HEK293 (cell line): ENCODE measurements at regions not wholly inside any gene's neighbourhood (a gene's known extent, or its start where the extent isn't known, plus 50 kb on each side); places are given as distances from the start of the nearest gene placed in this dataset.
A peak's percentile ranks its signal among the peaks of the same experiment; 100 is the strongest.

ENCODE experiments used
- CTCF ChIA-PET: fragments of 350-600 bp; formaldehyde crosslinking; extraction: SDS; loops from one replicate; lab custom pipeline; 2021; ENCODE audit warnings: antibody characterized with exemption; lab: Yijun Ruan, JAX
- POLR2A ChIA-PET: fragments of 300-600 bp; formaldehyde crosslinking; extraction: SDS; loops from one replicate; lab custom pipeline; 2020; ENCODE audit warnings: antibody characterized with exemption, inconsistent platforms; lab: Yijun Ruan, JAX
- H3K27ac ChIP-seq: fragments of 200-500 bp; sonication (Bioruptor generic); 2 replicates; pipeline ENCODE4 v1.5.1; 2014; ENCODE audit warnings: low read depth, low read length, control low read depth, inconsistent platforms; ENCODE audit errors: extremely low read depth
- H3K36me3 ChIP-seq, 2 experiments: fragments of 200-500 bp in 1 of 2; sonication (Bioruptor generic) in 1 of 2; 1 replicate in 1 of 2; 2 replicates in 1 of 2; pipeline ENCODE4 v1.5.1; 2014 to 2017; ENCODE audit warnings: inconsistent platforms in 2 of 2, low read length in 2 of 2; ENCODE audit not compliant: control insufficient read depth in 2 of 2, insufficient read depth in 1 of 2
- H3K4me1 ChIP-seq: fragments of 200-500 bp; sonication (Bioruptor generic); 2 replicates; pipeline ENCODE4 v1.5.1; 2014; ENCODE audit warnings: mild to moderate bottlenecking, low read length, inconsistent platforms; ENCODE audit not compliant: control insufficient read depth, insufficient read depth
- H3K4me3 ChIP-seq: 2 replicates; pipeline ENCODE4 v1.5.1; 2011; ENCODE audit warnings: low read depth, mild to moderate bottlenecking, control low read depth, low read length, moderate library complexity
- H3K9me3 ChIP-seq: fragments of 200-500 bp; sonication (Bioruptor generic); 2 replicates; pipeline ENCODE4 v1.5.1; 2014; ENCODE audit warnings: low read depth, low read length, inconsistent platforms; ENCODE audit not compliant: control insufficient read depth, insufficient read depth
- MZF1 ChIP-seq: fragments of 450-650 bp; formaldehyde crosslinking; IDR thresholded peaks from 2 replicates; pipeline ENCODE4 v1.5.1; 2017; ENCODE audit warnings: missing biosample characterization, missing genetic modification characterization, borderline replicate concordance
- SP7 ChIP-seq: fragments of 450-650 bp; formaldehyde crosslinking; IDR thresholded peaks from 2 replicates; pipeline ENCODE4 v1.5.1; 2016; ENCODE audit warnings: missing biosample characterization, missing genetic modification characterization
- ZBTB48 ChIP-seq: fragments of 450-650 bp; formaldehyde crosslinking; IDR thresholded peaks from 2 replicates; pipeline ENCODE4 v1.5.1; 2016; ENCODE audit warnings: missing biosample characterization, missing genetic modification characterization
- ZNF121 ChIP-seq: fragments of 450-650 bp; formaldehyde crosslinking; IDR thresholded peaks from 2 replicates; pipeline ENCODE4 v1.5.1; 2016; ENCODE audit warnings: missing biosample characterization, missing genetic modification characterization
- ZNF23 ChIP-seq: fragments of 450-650 bp; formaldehyde crosslinking; IDR thresholded peaks from 2 replicates; pipeline ENCODE4 v1.5.1; 2016; ENCODE audit warnings: missing biosample characterization, missing genetic modification characterization, borderline replicate concordance
- ZNF311 ChIP-seq: fragments of 450-650 bp; formaldehyde crosslinking; IDR thresholded peaks from 2 replicates; pipeline ENCODE4 v1.5.1; 2017; ENCODE audit warnings: missing biosample characterization, missing genetic modification characterization, borderline replicate concordance
- ZNF324 ChIP-seq: fragments of 450-650 bp; formaldehyde crosslinking; IDR thresholded peaks from 2 replicates; pipeline ENCODE4 v1.5.1; 2016; ENCODE audit warnings: missing biosample characterization, missing genetic modification characterization
- ZNF664 ChIP-seq: fragments of 450-650 bp; formaldehyde crosslinking; IDR thresholded peaks from 2 replicates; pipeline ENCODE4 v1.5.1; 2016; ENCODE audit warnings: missing biosample characterization, missing genetic modification characterization
- TF ChIP-seq, protein P1 (sequence below): fragments of 450-650 bp; formaldehyde crosslinking; IDR thresholded peaks from 2 replicates; pipeline ENCODE4 v1.5.1; 2017; ENCODE audit warnings: missing biosample characterization, missing genetic modification characterization
- TF ChIP-seq, protein P2 (sequence below): fragments of 450-650 bp; formaldehyde crosslinking; IDR thresholded peaks from 2 replicates; pipeline ENCODE4 v1.5.1; 2017; ENCODE audit warnings: missing biosample characterization, missing genetic modification characterization
- TF ChIP-seq, protein P3 (sequence below): fragments of 450-650 bp; IDR thresholded peaks from 2 replicates; pipeline ENCODE4 v1.5.1; 2018; ENCODE audit warnings: missing biosample characterization, mild to moderate bottlenecking, missing genetic modification characterization
- TF ChIP-seq, protein P4 (sequence below): fragments of 450-650 bp; formaldehyde crosslinking; IDR thresholded peaks from 2 replicates; pipeline ENCODE4 v1.5.1; 2017; ENCODE audit warnings: missing biosample characterization, missing genetic modification characterization
- TF ChIP-seq, protein P5 (sequence below): fragments of 450-650 bp; formaldehyde crosslinking; IDR thresholded peaks from 2 replicates; pipeline ENCODE4 v1.5.1; 2016; ENCODE audit warnings: missing biosample characterization, missing genetic modification characterization

DNA sequence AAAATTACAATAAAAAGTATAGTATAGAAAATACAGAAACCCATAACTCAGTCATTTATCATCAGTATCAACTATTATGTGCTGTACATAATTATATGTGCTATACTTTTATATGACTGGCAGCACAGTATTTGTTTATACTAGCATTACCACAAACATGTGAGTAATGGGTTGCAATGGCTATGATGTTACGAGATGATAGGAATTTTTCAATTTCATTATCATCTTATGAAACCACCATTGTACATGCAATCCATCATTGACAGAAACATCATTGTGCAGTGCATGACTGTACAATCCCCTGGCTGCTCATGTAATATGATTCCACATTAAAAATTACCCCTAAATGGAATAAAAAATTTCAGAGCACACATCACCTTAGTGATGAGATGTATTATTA, 55.7 kb upstream of the TMEM229A start:
- POLR2A ChIA-PET: no interaction called here

DNA sequence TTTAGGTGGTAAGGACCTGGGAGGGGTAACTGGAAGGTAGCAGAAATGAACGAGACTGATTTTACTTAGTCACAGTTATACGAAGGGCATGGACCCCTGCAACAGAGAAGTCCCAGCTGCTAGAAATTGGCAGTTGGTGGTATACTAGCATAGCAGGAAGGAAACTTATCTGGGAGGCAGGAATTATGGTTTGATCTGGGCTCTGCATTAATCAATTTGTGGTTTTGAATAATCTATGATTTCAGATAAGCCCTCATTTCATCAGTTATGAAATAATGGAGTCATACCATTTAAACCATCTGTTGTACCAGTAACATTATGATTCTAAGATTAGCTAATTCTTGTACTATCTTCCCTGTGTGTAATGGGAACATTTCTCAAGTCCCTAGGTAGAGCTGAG, 54.0 kb upstream of the TMEM229A start:
- Histone ChIP-seq H3K4me3 (no peak overlapping the region), H3K9me3 (no peaks in the 10 kb centered on the region), H3K27ac (no peak overlapping the region), H3K4me1 (peaks cover 6% of the 10 kb centered on the region; the same call in 1 of the 2 replicates)
- CTCF ChIA-PET: interaction anchor here (0.6 to 1.0 kb wide), 4 partner anchors 175 to 681 kb away, joined by 3 read pairs; no protein-coding TSS in a partner anchor
- no peak for TF ChIP-seq ZNF324 (tag by site-specific recombination)
- no peak for TF ChIP-seq ZBTB48 (tag by site-specific recombination)
- TF ChIP-seq, protein P1, sequence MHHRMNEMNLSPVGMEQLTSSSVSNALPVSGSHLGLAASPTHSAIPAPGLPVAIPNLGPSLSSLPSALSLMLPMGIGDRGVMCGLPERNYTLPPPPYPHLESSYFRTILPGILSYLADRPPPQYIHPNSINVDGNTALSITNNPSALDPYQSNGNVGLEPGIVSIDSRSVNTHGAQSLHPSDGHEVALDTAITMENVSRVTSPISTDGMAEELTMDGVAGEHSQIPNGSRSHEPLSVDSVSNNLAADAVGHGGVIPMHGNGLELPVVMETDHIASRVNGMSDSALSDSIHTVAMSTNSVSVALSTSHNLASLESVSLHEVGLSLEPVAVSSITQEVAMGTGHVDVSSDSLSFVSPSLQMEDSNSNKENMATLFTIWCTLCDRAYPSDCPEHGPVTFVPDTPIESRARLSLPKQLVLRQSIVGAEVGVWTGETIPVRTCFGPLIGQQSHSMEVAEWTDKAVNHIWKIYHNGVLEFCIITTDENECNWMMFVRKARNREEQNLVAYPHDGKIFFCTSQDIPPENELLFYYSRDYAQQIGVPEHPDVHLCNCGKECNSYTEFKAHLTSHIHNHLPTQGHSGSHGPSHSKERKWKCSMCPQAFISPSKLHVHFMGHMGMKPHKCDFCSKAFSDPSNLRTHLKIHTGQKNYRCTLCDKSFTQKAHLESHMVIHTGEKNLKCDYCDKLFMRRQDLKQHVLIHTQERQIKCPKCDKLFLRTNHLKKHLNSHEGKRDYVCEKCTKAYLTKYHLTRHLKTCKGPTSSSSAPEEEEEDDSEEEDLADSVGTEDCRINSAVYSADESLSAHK (tag by site-specific recombination): no peak
- TF ChIP-seq ZNF664 (tag by site-specific recombination): no peak
- TF ChIP-seq, protein P2, sequence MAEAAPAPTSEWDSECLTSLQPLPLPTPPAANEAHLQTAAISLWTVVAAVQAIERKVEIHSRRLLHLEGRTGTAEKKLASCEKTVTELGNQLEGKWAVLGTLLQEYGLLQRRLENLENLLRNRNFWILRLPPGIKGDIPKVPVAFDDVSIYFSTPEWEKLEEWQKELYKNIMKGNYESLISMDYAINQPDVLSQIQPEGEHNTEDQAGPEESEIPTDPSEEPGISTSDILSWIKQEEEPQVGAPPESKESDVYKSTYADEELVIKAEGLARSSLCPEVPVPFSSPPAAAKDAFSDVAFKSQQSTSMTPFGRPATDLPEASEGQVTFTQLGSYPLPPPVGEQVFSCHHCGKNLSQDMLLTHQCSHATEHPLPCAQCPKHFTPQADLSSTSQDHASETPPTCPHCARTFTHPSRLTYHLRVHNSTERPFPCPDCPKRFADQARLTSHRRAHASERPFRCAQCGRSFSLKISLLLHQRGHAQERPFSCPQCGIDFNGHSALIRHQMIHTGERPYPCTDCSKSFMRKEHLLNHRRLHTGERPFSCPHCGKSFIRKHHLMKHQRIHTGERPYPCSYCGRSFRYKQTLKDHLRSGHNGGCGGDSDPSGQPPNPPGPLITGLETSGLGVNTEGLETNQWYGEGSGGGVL (tag by site-specific recombination): no peak
- no peak for TF ChIP-seq MZF1 (tag by site-specific recombination)
- no peak for TF ChIP-seq ZNF23 (tag by site-specific recombination)
- no peak for TF ChIP-seq ZNF311 (tag by site-specific recombination)
- no peak for TF ChIP-seq ZNF121 (tag by site-specific recombination)
- TF ChIP-seq, all 188 proteins: peak for 0
- POLR2A ChIA-PET: no interaction called here
- H3K36me3 ChIP-seq: no peaks in the 10 kb centered on the region

More for the DNA sequence above, 55.7 kb upstream of the TMEM229A start:
- CTCF ChIA-PET: interaction anchor here (0.6 to 1.0 kb wide), 2 partner anchors 10 to 12 kb away, joined by 4 read pairs; no protein-coding TSS in a partner anchor
- TF ChIP-seq, protein P3, sequence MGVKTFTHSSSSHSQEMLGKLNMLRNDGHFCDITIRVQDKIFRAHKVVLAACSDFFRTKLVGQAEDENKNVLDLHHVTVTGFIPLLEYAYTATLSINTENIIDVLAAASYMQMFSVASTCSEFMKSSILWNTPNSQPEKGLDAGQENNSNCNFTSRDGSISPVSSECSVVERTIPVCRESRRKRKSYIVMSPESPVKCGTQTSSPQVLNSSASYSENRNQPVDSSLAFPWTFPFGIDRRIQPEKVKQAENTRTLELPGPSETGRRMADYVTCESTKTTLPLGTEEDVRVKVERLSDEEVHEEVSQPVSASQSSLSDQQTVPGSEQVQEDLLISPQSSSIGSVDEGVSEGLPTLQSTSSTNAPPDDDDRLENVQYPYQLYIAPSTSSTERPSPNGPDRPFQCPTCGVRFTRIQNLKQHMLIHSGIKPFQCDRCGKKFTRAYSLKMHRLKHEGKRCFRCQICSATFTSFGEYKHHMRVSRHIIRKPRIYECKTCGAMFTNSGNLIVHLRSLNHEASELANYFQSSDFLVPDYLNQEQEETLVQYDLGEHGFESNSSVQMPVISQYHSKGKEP (tag by site-specific recombination): no peak
- peak; percentile 74; the same call in 1 of the 2 replicates for TF ChIP-seq SP7
- TF ChIP-seq, protein P4, sequence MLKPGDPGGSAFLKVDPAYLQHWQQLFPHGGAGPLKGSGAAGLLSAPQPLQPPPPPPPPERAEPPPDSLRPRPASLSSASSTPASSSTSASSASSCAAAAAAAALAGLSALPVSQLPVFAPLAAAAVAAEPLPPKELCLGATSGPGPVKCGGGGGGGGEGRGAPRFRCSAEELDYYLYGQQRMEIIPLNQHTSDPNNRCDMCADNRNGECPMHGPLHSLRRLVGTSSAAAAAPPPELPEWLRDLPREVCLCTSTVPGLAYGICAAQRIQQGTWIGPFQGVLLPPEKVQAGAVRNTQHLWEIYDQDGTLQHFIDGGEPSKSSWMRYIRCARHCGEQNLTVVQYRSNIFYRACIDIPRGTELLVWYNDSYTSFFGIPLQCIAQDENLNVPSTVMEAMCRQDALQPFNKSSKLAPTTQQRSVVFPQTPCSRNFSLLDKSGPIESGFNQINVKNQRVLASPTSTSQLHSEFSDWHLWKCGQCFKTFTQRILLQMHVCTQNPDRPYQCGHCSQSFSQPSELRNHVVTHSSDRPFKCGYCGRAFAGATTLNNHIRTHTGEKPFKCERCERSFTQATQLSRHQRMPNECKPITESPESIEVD (tag by site-specific recombination): peak; percentile 52; the same call in 1 of the 2 replicates
- TF ChIP-seq, protein P5, sequence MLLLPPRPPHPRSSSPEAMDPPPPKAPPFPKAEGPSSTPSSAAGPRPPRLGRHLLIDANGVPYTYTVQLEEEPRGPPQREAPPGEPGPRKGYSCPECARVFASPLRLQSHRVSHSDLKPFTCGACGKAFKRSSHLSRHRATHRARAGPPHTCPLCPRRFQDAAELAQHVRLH (tag by site-specific recombination): no peak
- no peaks in the 10 kb centered on the region for H3K36me3 ChIP-seq
- H3K4me1 ChIP-seq: peaks cover 6% of the 10 kb centered on the region; the same call in 1 of the 2 replicates
- no peaks in the 10 kb centered on the region for H3K9me3 ChIP-seq
- H3K4me3 ChIP-seq: no peak overlapping the region
- H3K27ac ChIP-seq: no peak overlapping the region
